NCI-H69 (cell line): ENCODE measurements at regions not wholly inside any gene's neighbourhood (a gene's known extent, or its start where the extent isn't known, plus 50 kb on each side); places are given as distances from the start of the nearest gene placed in this dataset.
"Not testable (repeated sequence)": the region's sequence is repeated elsewhere in the genome, so short reads cannot be mapped to it uniquely, and the experiment has no call there.

Experiments used
- DNase-seq: peaks from one replicate; lab custom pipeline; 2025; lab: John Stamatoyannopoulos, UW

DNA sequence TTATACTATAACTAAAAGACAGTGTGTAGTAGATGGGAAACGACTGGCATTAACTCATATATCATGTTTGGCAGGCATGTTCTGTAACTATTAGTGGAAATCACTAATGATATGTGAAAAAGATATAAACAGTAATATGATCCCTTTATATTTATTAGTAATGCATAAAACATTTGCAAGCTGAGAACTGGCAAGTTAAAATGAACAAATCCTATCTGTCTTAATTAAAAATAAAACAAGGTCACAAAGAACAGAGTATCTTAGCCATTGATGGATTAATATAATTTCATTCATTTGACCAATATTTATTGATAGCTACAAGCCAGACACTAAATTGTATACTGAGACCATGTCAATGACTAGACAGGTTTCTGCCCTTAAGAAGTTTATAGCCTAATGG lies 154.5 kb downstream of the CRPPA start:
- no peak for DNase-seq

DNA sequence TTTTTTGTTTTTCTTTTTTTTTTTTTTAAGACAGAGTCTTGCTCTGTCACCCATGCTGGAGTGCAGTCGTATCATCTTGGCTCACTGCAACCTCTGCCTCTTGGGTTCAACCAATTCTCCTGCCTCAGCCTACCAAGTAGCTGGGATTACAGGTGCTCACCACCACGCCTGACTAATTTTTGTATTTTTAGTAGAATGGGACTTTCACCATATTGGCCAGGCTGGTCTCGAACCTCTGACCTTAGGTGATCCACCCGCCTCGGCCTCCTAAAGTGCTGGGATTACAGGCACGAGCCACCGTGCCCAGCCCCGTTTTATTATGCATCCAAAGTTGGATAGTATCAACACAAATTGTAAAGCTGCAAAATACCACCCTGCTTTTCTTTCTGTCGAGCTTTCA lies 154.9 kb downstream of the CRPPA start:
- DNase-seq, result not testable (repeated sequence)

DNA sequence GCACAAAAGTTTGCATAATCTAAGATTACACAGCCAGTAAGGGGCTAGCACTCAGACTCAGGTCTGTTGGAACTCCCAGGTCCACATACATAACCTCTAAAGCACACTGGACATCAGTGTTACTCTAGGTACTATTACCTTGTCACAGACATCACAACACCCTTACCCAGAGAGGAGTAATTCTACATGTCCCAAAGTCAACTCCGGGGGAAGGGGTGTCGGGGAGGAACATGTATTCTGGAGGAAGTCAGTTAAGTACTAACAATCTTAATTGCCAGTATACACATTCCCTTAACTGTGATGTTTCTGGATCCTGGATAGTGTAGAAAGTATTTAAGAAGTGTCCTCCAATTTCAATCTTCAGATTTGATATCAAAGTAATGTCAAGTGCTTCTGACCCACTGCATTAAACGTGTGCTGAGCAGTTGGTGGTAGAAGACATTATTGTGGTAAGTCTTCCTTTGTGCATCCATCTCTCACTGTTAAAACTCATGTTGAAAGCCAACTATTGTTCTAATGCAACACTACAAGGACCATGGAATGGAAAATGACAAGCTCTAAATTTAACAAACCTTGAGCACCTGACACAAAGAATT lies 155.4 kb downstream of the CRPPA start:
- DNase-seq, result no peak

DNA sequence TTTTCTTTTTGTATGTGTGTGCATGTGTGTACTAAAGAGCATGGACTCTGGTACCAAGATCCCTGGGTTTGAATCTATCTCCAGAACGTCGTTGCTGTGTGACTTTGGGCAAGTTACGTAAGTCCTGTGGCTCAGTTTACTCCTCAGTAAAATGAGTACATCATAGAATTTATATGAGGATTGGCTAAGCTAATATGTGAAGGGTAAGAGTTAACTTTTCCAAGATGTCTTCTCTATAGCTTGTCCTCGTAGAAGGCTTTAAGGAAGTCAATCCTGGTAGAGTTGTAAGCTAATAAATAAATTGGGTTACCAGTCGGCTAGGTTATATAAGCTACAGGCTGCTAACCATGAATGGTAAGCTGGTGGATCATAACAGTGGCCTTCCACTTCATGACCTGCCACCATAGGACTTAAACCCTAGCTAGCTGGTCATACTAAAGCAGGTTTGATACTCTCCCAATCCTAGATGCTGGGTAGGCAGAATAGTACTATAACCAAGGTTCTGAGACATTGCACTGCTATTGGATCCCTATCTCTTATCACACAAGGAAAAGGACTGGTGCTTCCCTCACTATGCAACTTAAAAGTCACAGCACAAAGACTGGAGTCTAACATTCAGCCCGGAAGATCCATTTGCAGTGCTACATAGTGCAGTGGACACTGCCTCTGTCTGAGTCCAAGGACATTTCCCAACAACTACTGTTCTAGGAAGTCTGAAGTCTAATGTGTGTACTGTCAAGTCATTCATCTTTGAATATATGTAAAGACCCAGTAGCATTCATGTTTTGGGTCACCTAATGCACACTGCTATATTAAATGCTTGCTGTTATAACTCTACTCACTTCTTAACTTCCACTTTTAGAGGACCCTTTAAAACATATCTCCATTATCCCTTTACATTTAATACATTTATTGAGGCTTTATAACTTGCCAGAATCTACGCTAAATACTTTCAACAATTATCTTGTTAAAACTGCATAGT lies 156.2 kb downstream of the CRPPA start:
- DNase-seq, result no peak

DNA sequence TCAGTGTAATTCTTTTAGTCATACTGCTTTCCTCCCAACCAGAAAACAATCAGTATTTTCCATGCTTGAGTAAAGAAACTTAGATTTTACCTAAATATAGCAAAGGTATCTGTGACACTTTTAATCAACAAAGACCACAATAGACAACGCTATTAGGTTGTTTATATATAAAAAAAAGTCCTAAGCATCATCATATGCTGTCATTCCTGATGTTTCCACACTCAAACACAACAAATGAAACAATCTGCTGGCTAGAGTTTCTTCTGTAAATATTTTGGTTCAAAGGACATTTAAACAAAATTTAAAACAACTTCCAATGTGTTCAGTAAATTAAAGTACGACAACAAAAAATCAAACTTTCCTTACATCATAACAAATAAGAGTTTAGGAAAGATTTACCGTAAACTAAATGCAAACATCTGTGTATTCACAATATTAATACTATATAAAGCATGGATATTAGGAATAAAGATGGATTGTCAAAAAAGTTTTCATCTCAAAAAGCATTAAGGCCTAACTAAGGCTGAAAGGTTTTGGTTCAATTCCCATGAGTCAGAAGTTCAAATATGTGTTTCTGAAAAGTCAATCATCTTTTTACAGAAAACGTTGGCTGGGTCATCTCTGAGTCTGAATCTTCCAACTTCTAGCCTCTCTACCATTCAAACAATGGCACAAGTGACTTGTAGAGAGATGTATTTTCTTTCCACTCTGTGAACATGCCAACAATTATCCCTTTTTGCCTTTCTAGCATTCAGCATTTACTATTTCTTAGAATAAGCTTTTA lies 157.1 kb downstream of the CRPPA start:
- no peak for DNase-seq

DNA sequence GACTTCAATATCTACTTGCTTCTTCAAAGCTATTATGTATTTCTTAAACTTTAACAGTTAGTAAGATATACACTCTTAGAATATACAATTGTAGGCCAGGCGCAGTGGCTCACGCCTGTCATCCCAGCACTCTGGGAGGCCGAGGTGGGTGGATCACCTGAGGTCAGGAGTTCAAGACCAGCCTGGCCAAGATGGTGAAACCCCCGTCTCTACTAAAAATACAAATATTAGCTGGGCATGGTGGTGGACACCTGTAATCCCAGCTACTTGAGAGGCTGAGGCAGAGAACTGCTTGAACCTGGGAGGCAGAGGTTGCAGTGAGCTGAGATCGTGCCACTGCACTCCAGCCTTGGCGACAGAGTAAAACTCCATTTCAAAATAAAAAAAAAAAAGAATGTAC lies 158.0 kb downstream of the CRPPA start:
- DNase-seq, result not testable (repeated sequence)

DNA sequence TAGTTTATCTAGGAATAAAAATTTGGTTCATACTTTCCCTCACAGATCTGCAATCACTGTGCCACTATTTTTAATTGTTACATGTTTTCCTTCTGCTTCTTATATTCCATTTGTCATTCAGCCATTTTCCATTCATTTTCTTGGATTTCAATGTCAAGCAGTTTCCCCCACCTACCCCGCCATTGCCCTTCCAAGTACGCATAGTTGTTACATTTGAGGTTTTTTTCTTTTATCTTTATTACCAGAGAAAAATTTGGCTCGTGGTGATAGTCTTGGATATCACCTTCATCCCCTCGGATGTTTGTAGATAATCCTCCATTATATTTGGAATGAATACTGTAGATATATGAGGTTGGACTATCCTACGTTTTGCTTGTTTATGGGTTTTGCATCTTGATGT lies 159.7 kb downstream of the CRPPA start:
- no peak for DNase-seq

DNA sequence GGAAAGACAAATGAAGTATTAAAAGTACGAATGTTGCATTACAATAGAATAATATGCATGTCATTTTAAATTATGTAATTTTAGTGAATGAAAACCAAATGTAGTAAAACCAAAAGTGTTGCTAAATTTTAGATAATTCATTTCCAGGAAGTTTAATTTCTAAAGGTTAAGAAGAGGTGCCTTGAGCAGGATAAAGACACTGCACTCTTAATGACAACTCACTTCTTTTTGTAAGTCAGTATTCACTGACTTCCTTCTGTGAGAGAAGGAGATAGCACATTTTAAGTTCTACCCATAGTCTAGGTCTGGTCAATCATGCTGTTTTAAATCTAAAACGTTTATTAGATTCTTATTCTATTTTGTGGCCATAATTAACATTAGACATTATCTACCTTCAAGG lies 160.2 kb downstream of the CRPPA start:
- no peak for DNase-seq

DNA sequence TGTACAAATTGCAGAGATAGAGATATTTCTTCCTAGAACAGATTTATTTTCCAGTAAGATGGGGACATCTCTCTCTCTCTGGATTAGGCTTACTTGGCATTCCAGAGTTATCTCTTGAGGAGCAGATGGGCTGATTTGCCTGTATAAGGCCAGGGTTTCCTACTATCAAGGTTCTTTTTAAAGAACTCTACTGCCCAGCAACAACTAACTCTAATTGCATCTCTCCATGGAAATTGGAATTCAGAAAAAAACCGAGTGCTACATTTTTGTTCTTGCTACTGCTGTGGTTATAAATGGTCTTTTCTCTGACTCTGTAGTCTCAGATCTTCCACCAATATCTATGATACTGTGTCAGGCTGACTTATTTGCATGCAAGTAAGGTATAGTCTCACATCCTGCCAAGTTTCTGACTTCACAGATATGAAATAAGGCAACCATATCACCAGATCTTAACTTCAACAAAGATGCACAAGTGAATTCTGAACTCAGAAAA lies 161.1 kb downstream of the CRPPA start:
- DNase-seq, result no peak

DNA sequence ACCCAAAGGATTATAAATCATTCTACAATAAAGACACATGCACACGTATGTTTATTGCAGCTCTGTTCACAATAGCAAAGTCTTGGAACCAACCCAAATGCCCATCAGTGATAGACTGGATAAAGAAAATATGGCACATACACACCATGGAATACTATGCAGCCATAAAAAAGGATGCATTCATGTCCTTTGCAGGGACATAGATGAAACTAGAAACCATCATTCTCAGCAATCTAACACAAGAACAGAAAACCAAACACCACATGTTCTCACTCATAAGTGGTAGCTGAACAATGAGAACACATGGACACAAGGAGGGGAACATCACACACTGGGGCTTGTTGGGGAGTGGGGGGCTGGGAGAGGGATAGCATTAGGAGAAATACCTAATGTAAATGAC lies 164.9 kb downstream of the CRPPA start:
- DNase-seq, result not testable (repeated sequence)

DNA sequence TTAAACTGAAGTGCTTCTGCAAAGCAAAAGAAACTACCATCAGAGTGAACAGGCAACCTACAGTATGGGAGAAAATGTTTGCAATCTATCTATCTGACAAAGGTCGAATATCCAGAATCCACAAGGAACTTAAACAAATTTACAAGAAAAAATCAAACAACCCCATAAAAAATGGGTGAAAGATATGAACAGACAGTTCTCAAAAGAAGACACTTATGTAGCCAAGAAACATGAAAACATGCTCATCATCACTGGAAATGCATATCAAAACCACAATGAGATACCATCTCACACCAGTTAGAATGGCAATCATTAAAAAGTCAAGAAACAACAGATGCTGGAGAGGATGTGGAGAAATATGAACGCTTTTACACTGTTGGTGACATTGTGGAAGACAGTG lies 165.4 kb downstream of the CRPPA start:
- not testable (repeated sequence) for DNase-seq

DNA sequence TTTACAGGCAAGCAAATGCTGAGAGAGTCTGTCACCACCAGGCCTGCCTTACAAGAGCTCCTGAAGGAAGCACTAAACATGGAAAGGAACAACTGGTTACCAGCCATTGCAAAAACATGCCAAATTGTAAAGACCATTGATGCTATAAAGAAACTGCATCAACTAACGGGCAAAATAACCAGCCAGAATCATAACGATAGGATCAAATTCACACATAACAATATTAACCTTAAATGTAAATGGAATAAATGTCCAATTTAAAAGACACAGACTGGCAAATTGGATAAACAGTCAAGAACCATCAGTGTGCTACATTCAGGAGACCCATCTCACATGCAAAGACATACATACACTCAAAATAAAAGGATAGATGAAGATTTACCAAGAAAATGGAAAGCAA lies 170.7 kb downstream of the CRPPA start:
- DNase-seq, result not testable (repeated sequence)

DNA sequence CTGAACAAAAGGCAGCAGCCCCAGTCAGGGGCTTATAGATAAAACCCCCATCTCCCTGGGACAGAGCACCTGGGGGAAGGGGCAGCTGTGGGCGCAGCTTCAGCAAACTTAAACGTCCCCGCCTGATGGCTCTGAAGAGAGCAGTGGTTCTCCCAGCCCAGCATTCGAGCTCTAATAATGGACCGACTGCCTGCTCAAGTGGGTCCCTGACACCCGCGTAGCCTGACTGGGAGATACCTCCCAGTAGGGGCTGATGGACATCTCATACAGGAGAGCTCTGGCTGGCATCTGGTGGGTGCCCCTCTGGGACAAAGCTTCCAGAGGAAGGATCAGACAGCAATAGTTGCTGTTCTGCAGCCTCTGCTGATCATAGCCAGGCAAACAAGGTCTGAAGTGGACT lies 172.1 kb downstream of the CRPPA start:
- DNase-seq, result not testable (repeated sequence)

DNA sequence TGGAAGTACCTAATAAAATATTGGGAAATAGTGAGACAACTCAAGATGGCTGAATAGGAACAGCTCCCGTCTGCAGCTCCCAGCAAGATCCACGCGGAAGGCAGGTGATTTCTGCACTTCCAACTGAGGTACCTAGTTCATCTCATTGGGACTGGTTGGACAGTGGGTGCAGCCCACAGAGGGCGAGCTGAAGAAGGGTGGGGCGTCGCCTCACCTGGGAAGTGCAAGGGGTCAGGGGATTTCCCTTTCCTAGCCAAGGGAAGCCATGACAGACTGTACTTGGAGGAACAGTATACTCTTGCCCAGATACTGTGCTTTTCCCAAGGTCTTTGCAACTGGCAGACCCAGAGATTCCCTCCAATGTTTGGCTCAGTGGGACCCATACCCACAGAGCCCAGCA lies 172.8 kb downstream of the CRPPA start:
- DNase-seq, result not testable (repeated sequence)

DNA sequence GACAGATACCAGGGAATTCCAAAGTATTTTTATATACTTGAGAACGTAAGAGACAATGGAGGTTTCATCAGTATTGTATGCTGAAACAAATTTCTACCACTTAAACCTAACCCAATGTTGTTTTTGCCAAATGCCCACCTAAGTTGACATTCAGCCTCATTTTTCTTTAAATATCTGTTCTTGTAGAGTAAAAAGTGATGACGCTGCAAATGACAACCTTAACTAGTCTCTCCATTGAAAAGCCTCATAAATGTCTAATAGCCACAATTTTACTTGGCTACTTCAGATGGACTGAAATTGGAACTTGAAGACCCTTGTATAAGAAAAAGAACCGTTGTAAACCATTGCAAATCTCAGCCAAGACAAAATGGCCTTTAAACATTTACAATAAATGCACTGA lies 176.9 kb downstream of the CRPPA start:
- no peak for DNase-seq

DNA sequence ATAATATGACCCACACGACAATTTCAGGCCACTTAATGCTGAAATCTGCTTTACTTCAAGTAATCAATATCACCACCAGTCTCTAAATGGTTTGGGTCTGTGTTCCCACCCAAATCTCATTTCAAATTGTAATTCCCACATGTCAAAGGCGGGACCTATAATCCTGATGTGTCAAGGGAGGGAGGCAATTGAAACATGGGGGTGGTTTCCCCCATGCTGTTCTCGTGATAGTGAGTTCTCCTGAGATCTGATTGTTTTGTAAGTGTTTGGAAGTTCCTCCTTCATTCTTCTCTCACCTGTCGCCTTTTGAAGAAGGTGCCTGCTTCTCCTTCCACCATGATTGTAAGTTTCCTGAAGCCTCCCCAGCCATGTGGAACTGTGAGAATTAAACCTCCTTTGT lies 178.4 kb downstream of the CRPPA start:
- no peak for DNase-seq

DNA sequence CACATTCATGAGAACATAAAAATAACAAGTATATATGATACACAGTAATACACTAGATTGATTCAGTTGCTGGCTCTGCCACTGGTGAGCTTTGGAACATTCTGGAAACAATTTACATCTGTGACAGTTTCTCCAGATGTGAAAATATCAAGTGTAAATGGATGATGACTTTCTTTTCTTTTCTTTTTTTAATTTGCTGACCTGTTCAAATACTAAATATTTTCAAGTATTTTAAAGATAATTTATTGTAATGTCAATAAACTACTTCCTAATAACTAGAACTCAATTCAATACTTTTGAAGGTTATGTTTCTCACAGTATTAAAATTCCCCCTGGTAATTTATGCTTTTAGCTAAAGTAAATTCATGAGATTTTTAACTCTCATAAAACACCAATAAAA lies 180.3 kb downstream of the CRPPA start:
- no peak for DNase-seq

DNA sequence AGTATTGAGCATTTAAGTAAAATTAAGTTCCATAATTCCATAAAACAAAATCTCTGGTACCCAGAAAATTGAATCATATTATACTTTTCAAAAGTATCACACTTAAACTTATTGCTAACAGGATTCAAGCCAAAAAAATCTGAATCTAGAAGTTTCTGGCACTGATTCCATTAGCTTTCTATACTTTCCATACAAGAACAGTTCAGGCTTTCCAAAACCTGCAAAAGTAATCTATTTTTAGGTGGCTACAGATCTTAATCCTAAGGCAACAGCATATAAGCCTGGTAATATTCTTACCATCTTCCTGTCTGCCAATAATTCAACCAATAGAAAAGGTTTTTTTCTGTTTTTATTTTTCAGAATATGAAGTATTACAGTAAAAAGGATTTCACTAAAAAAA lies 185.0 kb downstream of the CRPPA start:
- DNase-seq, result no peak

DNA sequence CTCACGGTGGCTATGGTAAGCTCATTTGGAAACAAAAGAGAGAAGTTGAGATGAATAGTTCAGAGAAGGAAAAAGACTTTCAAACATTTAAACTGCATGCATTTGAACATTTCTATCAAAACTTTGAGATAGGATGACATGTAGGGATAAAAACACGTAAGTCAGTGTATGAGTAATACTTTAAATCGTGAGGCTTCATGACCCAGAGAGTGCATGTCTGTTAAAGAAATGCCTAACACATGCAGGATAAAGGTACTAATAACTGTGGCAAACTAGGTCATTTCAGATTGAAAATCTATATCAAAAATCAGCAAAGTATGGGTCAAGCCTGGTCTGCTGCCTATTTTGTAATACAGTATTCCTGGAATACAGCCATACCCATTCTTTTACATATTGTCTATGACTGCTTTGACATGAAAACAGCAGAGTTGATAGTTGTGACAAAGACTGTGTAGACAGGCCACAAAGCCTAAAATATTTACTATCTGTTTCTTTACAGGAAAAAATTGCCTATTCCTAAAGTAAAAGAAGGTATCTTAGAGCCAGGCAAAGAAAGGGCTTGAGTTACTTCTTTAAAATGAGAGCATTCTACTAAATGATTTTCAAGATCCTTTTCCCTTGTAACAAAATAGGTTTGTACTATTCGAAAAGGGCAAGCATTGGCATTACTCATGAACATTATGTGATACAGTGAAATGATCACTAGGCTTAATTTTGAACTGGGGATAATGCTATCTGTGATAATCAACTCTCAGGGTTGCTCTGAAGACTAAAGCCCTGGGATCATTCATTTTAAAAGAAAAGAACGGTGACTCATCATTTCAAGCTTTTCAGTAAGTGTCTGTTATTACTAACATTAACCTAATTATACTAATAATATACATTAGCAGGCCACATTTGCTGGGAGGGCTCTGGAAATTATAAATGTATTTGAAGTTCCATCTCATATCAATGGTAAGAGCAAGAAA lies 185.9 kb downstream of the CRPPA start:
- no peak for DNase-seq

DNA sequence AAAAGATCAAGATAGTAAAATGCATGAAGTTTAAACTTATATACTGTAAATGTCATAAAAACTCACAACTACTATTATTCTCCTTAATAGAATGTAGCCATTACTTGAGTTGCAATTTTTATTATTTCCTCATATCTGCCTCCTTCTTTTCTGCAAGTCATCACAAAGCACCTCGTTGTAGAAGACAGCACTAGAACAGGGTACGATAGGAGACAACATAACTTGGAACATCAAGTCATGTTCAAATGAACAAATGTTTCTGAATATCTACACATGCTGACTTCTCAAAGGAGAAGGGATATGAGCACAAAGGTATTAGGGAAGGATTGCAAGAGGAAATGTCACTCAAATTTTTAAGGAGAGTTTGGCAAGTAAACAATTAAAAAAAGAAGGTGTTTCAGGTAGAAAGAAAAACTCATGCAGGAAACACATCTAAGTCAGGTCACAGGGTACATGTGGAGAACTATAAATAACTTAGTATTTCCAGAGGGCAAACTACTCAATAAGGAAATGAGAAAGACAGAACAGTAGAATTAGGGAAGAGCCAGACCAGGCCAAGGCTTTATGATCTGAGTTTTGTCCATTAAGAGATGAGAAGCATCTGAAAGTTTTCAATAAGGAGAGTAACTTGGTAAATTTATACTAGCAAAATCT lies 186.7 kb downstream of the CRPPA start:
- DNase-seq, result no peak

DNA sequence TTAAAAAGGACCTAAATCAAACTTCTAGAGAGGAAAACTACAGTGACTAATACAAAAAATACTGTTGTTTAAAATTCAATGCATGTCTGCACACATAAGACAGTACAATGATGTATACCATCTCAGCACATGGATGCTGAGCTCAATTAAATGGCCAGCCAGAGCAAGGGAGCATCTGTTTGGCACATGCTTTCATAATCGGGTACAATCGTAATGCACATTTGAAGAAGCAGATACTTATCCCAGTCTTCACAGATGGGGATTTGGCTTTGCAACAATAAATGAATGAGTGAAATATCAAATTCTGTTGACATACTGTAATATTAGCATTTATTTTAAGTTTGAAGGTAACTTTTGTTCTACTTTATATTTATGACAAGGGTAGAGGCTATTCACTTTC lies 187.8 kb downstream of the CRPPA start:
- no peak for DNase-seq
